Right renal pelvis (tissue), 4 donors: ENCODE measurements at regions not wholly inside any gene's neighbourhood (a gene's known extent, or its start where the extent isn't known, plus 50 kb on each side); places are given as distances from the start of the nearest gene placed in this dataset.
"Not testable (repeated sequence)": the region's sequence is repeated elsewhere in the genome, so short reads cannot be mapped to it uniquely, and the experiment has no call there.

Source experiments
- DNase-seq, 4 donors: peaks; one replicate each; pipeline ENCODE4 v3.0.0-alpha.2; 2013; ENCODE audit warnings: low read depth in 4 of 4, low spot score in 3 of 4, missing footprints in 1 of 4

- DNase-seq, result no peak
Measured at GRCh38 chr4:54861201-54861600, 203.4 kb downstream of the KIT start.

GRCh38 chr4:54855191-54855854, 197.6 kb downstream of the KIT start:
- no peak for DNase-seq

GRCh38 chr4:54852602-54853001, 194.8 kb downstream of the KIT start:
- DNase-seq, result no peak

GRCh38 chr4:54852054-54852453, 194.3 kb downstream of the KIT start:
- DNase-seq, result no peak

- DNase-seq, result no peak
Measured at GRCh38 chr4:54844911-54845310, 187.2 kb downstream of the KIT start.

- no peak for DNase-seq
Measured at GRCh38 chr4:54843946-54844345, 186.2 kb downstream of the KIT start.

- no peak for DNase-seq
Measured at GRCh38 chr4:54843106-54843505, 185.3 kb downstream of the KIT start.

- no peak for DNase-seq
Measured at GRCh38 chr4:54842656-54843055, 184.9 kb downstream of the KIT start.

- no peak for DNase-seq
Measured at GRCh38 chr4:54842226-54842625, 184.5 kb downstream of the KIT start.

- no peak for DNase-seq
Measured at GRCh38 chr4:54840992-54841768, 183.4 kb downstream of the KIT start.

GRCh38 chr4:54840430-54840829, 182.7 kb downstream of the KIT start:
- DNase-seq, result no peak

GRCh38 chr4:54838301-54838700, 180.5 kb downstream of the KIT start:
- DNase-seq, result no peak

- DNase-seq, result no peak
Measured at GRCh38 chr4:54837576-54838140, 179.9 kb downstream of the KIT start.

GRCh38 chr4:54828361-54828760, 170.6 kb downstream of the KIT start:
- DNase-seq, result not testable (repeated sequence)

GRCh38 chr4:54823616-54824015, 165.9 kb downstream of the KIT start:
- peak in 2 of 4 donors; percentile 13 to 40 for DNase-seq

- no peak for DNase-seq
Measured at GRCh38 chr4:54819034-54819433, 161.3 kb downstream of the KIT start.

GRCh38 chr4:54818481-54818880, 160.7 kb downstream of the KIT start:
- DNase-seq, result no peak

GRCh38 chr4:54813674-54814073, 155.9 kb downstream of the KIT start:
- no peak for DNase-seq

GRCh38 chr4:54806351-54806750, 148.6 kb downstream of the KIT start:
- no peak for DNase-seq

- DNase-seq, result no peak
Measured at GRCh38 chr4:54802336-54802735, 144.6 kb downstream of the KIT start.

GRCh38 chr4:54800831-54801530, 143.2 kb downstream of the KIT start:
- DNase-seq, result no peak
